HEK293 (cell line): ENCODE measurements at regions not wholly inside any gene's neighbourhood (a gene's known extent, or its start where the extent isn't known, plus 50 kb on each side); places are given as distances from the start of the nearest gene placed in this dataset.

Experiments used
- AEBP2 ChIP-seq: fragments of 450-650 bp; formaldehyde crosslinking; IDR thresholded peaks from 2 replicates; pipeline ENCODE4 v1.5.1; 2016; ENCODE audit warnings: missing biosample characterization, missing genetic modification characterization, borderline replicate concordance
- GLI4 ChIP-seq: fragments of 450-650 bp; formaldehyde crosslinking; IDR thresholded peaks from 2 replicates; pipeline ENCODE4 v1.5.1; 2016; ENCODE audit warnings: missing biosample characterization, missing genetic modification characterization
- HIC1 ChIP-seq: fragments of 450-650 bp; formaldehyde crosslinking; IDR thresholded peaks from 2 replicates; pipeline ENCODE4 v1.5.1; 2016; ENCODE audit warnings: missing biosample characterization, missing genetic modification characterization
- IKZF3 ChIP-seq: fragments of 450-650 bp; IDR thresholded peaks from 2 replicates; pipeline ENCODE4 v1.5.0; 2018; ENCODE audit warnings: missing biosample characterization, mild to moderate bottlenecking, missing genetic modification characterization, moderate library complexity
- KLF16 ChIP-seq: fragments of 450-650 bp; formaldehyde crosslinking; IDR thresholded peaks from 2 replicates; pipeline ENCODE4 v1.5.1; 2017; ENCODE audit warnings: missing biosample characterization, missing genetic modification characterization
- RBAK ChIP-seq: fragments of 450-650 bp; formaldehyde crosslinking; IDR thresholded peaks from 2 replicates; pipeline ENCODE4 v1.5.1; 2016; ENCODE audit warnings: missing biosample characterization, missing genetic modification characterization
- SP7 ChIP-seq: fragments of 450-650 bp; formaldehyde crosslinking; IDR thresholded peaks from 2 replicates; pipeline ENCODE4 v1.5.1; 2016; ENCODE audit warnings: missing biosample characterization, missing genetic modification characterization
- TSHZ1 ChIP-seq: fragments of 450-650 bp; formaldehyde crosslinking; IDR thresholded peaks from 2 replicates; pipeline ENCODE4 v1.5.1; 2016; ENCODE audit warnings: missing biosample characterization, missing genetic modification characterization, borderline replicate concordance
- YY1 ChIP-seq: fragments of 450-650 bp; formaldehyde crosslinking; IDR thresholded peaks from 2 replicates; pipeline ENCODE4 v1.5.1; 2018; ENCODE audit warnings: missing biosample characterization, missing genetic modification characterization
- ZBTB11 ChIP-seq: fragments of 450-650 bp; formaldehyde crosslinking; conservative IDR thresholded peaks from 2 replicates; pipeline ENCODE4 v1.5.1; 2016; ENCODE audit warnings: low read depth, missing biosample characterization, missing genetic modification characterization
- ZEB2 ChIP-seq: fragments of 450-650 bp; formaldehyde crosslinking; IDR thresholded peaks from 2 replicates; pipeline ENCODE4 v1.5.1; 2016; ENCODE audit warnings: missing biosample characterization, missing genetic modification characterization
- ZFP69B ChIP-seq: fragments of 450-650 bp; formaldehyde crosslinking; IDR thresholded peaks from 2 replicates; pipeline ENCODE4 v1.5.1; 2016; ENCODE audit warnings: missing biosample characterization, missing genetic modification characterization
- ZNF10 ChIP-seq: fragments of 450-650 bp; formaldehyde crosslinking; IDR thresholded peaks from 2 replicates; pipeline ENCODE4 v1.5.1; 2017; ENCODE audit warnings: missing biosample characterization, missing genetic modification characterization
- ZNF146 ChIP-seq: fragments of 450-650 bp; formaldehyde crosslinking; IDR thresholded peaks from 2 replicates; pipeline ENCODE4 v1.5.1; 2016; ENCODE audit warnings: missing biosample characterization, missing genetic modification characterization
- ZNF202 ChIP-seq: fragments of 450-650 bp; formaldehyde crosslinking; IDR thresholded peaks from 2 replicates; pipeline ENCODE4 v1.5.1; 2016; ENCODE audit warnings: missing biosample characterization, missing genetic modification characterization, borderline replicate concordance
- ZNF302 ChIP-seq: fragments of 450-650 bp; formaldehyde crosslinking; IDR thresholded peaks from 2 replicates; pipeline ENCODE4 v1.5.1; 2016; ENCODE audit warnings: missing biosample characterization, missing genetic modification characterization, low read depth
- ZNF350 ChIP-seq: fragments of 450-650 bp; formaldehyde crosslinking; IDR thresholded peaks from 2 replicates; pipeline ENCODE4 v1.5.0; 2017; ENCODE audit warnings: missing biosample characterization, mild to moderate bottlenecking, missing genetic modification characterization
- ZNF366 ChIP-seq: fragments of 450-650 bp; formaldehyde crosslinking; conservative IDR thresholded peaks from 2 replicates; pipeline ENCODE4 v1.5.1; 2016; ENCODE audit warnings: missing biosample characterization, missing genetic modification characterization
- ZNF391 ChIP-seq: fragments of 450-650 bp; formaldehyde crosslinking; IDR thresholded peaks from 2 replicates; pipeline ENCODE4 v1.5.1; 2016; ENCODE audit warnings: low read depth, missing biosample characterization, missing genetic modification characterization, borderline replicate concordance
- ZNF416 ChIP-seq: fragments of 450-650 bp; formaldehyde crosslinking; IDR thresholded peaks from 2 replicates; pipeline ENCODE4 v1.5.1; 2016; ENCODE audit warnings: missing biosample characterization, missing genetic modification characterization
- ZNF510 ChIP-seq: fragments of 450-650 bp; formaldehyde crosslinking; IDR thresholded peaks from 2 replicates; pipeline ENCODE4 v1.5.1; 2018; ENCODE audit warnings: mild to moderate bottlenecking, missing genetic modification characterization, missing biosample characterization; ENCODE audit not compliant: insufficient replicate concordance
- ZNF561 ChIP-seq: fragments of 450-650 bp; IDR thresholded peaks from 2 replicates; pipeline ENCODE4 v1.5.1; 2018; ENCODE audit warnings: missing biosample characterization, missing genetic modification characterization, borderline replicate concordance
- ZNF580 ChIP-seq: fragments of 450-650 bp; formaldehyde crosslinking; IDR thresholded peaks from 2 replicates; pipeline ENCODE4 v1.5.1; 2016; ENCODE audit warnings: missing biosample characterization, missing genetic modification characterization
- ZNF629 ChIP-seq: fragments of 450-650 bp; formaldehyde crosslinking; IDR thresholded peaks from 2 replicates; pipeline ENCODE4 v1.5.1; 2017; ENCODE audit warnings: missing biosample characterization, missing genetic modification characterization
- ZNF701 ChIP-seq: fragments of 450-650 bp; formaldehyde crosslinking; IDR thresholded peaks from 2 replicates; pipeline ENCODE4 v1.5.1; 2016; ENCODE audit warnings: missing biosample characterization, missing genetic modification characterization
- ZSCAN16 ChIP-seq: fragments of 450-650 bp; formaldehyde crosslinking; IDR thresholded peaks from 2 replicates; pipeline ENCODE4 v1.5.1; 2016; ENCODE audit warnings: missing biosample characterization, missing genetic modification characterization
- ZSCAN30 ChIP-seq: fragments of 450-650 bp; IDR thresholded peaks from 2 replicates; pipeline ENCODE4 v1.5.1; 2018; ENCODE audit warnings: missing biosample characterization, mild to moderate bottlenecking, missing genetic modification characterization, moderate library complexity
- TF ChIP-seq, protein P1 (sequence below): fragments of 450-650 bp; formaldehyde crosslinking; IDR thresholded peaks from 2 replicates; pipeline ENCODE4 v1.5.1; 2016; ENCODE audit warnings: missing biosample characterization, missing genetic modification characterization

GRCh38 chr17:70969521-70970034, 800.2 kb downstream of the KCNJ2 start (continued):
- no peak for TF ChIP-seq ZNF510 (tag by site-specific recombination)
- TF ChIP-seq, protein P1, sequence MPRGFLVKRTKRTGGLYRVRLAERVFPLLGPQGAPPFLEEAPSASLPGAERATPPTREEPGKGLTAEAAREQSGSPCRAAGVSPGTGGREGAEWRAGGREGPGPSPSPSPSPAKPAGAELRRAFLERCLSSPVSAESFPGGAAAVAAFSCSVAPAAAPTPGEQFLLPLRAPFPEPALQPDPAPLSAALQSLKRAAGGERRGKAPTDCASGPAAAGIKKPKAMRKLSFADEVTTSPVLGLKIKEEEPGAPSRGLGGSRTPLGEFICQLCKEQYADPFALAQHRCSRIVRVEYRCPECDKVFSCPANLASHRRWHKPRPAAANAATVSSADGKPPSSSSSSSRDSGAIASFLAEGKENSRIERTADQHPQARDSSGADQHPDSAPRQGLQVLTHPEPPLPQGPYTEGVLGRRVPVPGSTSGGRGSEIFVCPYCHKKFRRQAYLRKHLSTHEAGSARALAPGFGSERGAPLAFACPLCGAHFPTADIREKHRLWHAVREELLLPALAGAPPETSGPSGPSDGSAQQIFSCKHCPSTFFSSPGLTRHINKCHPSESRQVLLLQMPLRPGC (tag by site-specific recombination), result peak; percentile 81
- no peak for TF ChIP-seq ZNF416
- peak; percentile 76; the same call in 1 of the 2 replicates for TF ChIP-seq ZEB2 (tag by site-specific recombination)
- TF ChIP-seq ZNF561 (tag by site-specific recombination), result peak; percentile 98; the same call in 1 of the 2 replicates
- TF ChIP-seq ZNF146 (tag by site-specific recombination), result peak; percentile 46; the same call in 1 of the 2 replicates
- TF ChIP-seq ZNF302 (tag by site-specific recombination), result 0 out of 2 replicates have a peak, but pooled peaks have one; percentile 67
- TF ChIP-seq ZNF10 (tag by site-specific recombination), result peak; percentile 77; the same call in 1 of the 2 replicates
- no peak for TF ChIP-seq ZFP69B
- no peak for TF ChIP-seq AEBP2
- peak; percentile 95 for TF ChIP-seq ZSCAN30 (tag by site-specific recombination)
- peak; percentile 47 for TF ChIP-seq ZNF366 (tag by site-specific recombination)
- peak; percentile 53; the same call in 1 of the 2 replicates for TF ChIP-seq ZBTB11
- TF ChIP-seq YY1, result peak; percentile 72
- peak; percentile 99 for TF ChIP-seq SP7 (tag by site-specific recombination)
- TF ChIP-seq ZNF629 (tag by site-specific recombination), result peak; percentile 82
- TF ChIP-seq KLF16 (tag by site-specific recombination), result 0 out of 2 replicates have a peak, but pooled peaks have one; percentile 47
- peak; percentile 90 for TF ChIP-seq TSHZ1 (tag by site-specific recombination)
- 0 out of 2 replicates have a peak, but pooled peaks have one; percentile 38 for TF ChIP-seq ZSCAN16 (tag by site-specific recombination)
- TF ChIP-seq GLI4 (tag by site-specific recombination), result no peak
- peak; percentile 78 for TF ChIP-seq HIC1 (tag by site-specific recombination)
- TF ChIP-seq ZNF350, result no peak
- peak; percentile 98 for TF ChIP-seq ZNF580
- TF ChIP-seq IKZF3 (tag by site-specific recombination), result peak; percentile 38; the same call in 1 of the 2 replicates
- no peak for TF ChIP-seq RBAK (tag by site-specific recombination)
- no peak for TF ChIP-seq ZNF202
- peak; percentile 72; the same call in 1 of the 2 replicates for TF ChIP-seq ZNF391 (tag by site-specific recombination)
- TF ChIP-seq ZNF701 (tag by site-specific recombination), result no peak
